Pancreas (tissue), 10 donors: ENCODE measurements at regions not wholly inside any gene's neighbourhood (a gene's known extent, or its start where the extent isn't known, plus 50 kb on each side); places are given as distances from the start of the nearest gene placed in this dataset.

Source experiments
- ATAC-seq, 4 donors: fragments of 200-7000 bp; cut with Tn5 transposase; one replicate each; pipeline versions ENCODE4 v1.8.0 to v1.9.1; 2020; ENCODE audit warnings: mild to moderate bottlenecking in 4 of 4, moderate library complexity in 4 of 4
- DNase-seq, 6 donors: peaks; one replicate each; pipeline ENCODE4 v3.0.0-alpha.2; 2020
- FAIRE-seq: peaks from 2 replicates; lab custom pipeline; 2012; peaks lifted over from hg19 to GRCh38; lab: Jason Lieb, UNC
- H3K27ac ChIP-seq, 4 donors: fragments of 200-600 bp; sonication (generic); 1 replicate in 3 of 4; 2 replicates in 1 of 4; pipeline versions ENCODE4 v1.5.0 to v1.8.0; 2020
- H3K27me3 ChIP-seq, 4 donors: fragments of 200-600 bp; one replicate each; pipeline ENCODE4 v1.8.0; 2021
- H3K36me3 ChIP-seq, 3 donors: fragments of 200-600 bp; sonication (generic) in 1 of 3; one replicate each; pipeline versions ENCODE4 v1.5.0 to v1.8.0; 2020 to 2021
- H3K4me1 ChIP-seq, 3 donors: fragments of 200-600 bp; one replicate each; pipeline ENCODE4 v1.8.0; 2021
- H3K4me3 ChIP-seq, 4 donors: fragments of 200-600 bp; sonication (generic) in 2 of 4; one replicate each; pipeline versions ENCODE4 v1.5.0 to v1.8.0; 2020 to 2021
- H3K9me3 ChIP-seq, 4 donors: fragments of 200-600 bp; one replicate each; pipeline ENCODE4 v1.8.0; 2021
- CTCF ChIP-seq, 4 donors: fragments of 200-600 bp; sonication (generic) in 3 of 4; IDR thresholded peaks; one replicate each; pipeline versions ENCODE4 v1.5.0 to v1.8.0; 2021; ENCODE audit warnings: antibody characterized with exemption in 4 of 4
- WGBS, 2 donors: extraction: QIAGEN DNeasy Blood & Tissue Kit; methylation state at CpG; one replicate each; pipeline ENCODE4 v1.1.7; 2013; 5-methylcytosine and 5-hydroxymethylcytosine counted together
- intact Hi-C, 3 donors: fragments of 100-400 bp; cut with DNase I; formaldehyde crosslinking; loops; one replicate each; pipeline versions ENCODE4 v1.11.1 to v1.14.2; 2022
- donor health status: healthy with polysubstance abuse.
- donor health status: DM: no; HTN: no; CAD: no; lungs with moderate emphysema.
- donor health status: DM: no; HTN: no; CAD: no.
- donor health status: control.
- donor health status: control.
- donor health status: Bipolar disorder and iron deficiency.
- donor health status: DM: yes; HTN: yes; CAD: no.
- donor health status: DM: no; HTN: no; CAD: no.
- donor health status: DM: no; HTN: no; CAD: no.
- donor health status: DM: yes; HTN: yes; CAD: no.

- Histone ChIP-seq H3K27me3 (no peaks in the 10 kb centered on the region), H3K4me1 (no peaks in the 10 kb centered on the region), H3K27ac (no peak overlapping the region), H3K9me3 (no peaks in the 10 kb centered on the region), H3K36me3 (no peaks in the 10 kb centered on the region), H3K4me3 (no peak overlapping the region)
- no peak for TF ChIP-seq CTCF (IDR thresholded peaks at IDR 0.05)
- WGBS, 2 donors: 57 to 71% methylated on average over 36 to 37 of the region's 37 CpGs
- intact Hi-C loops: no loop called here
- DNase-seq (no peak), ATAC-seq (no peak), FAIRE-seq (no peak)
Measured at GRCh38 chr22:48902001-48902869, 925.4 kb downstream of the BRD1 start.

GRCh38 chr22:48901324-48901723 is 926.3 kb downstream of the BRD1 start:
- H3K27ac ChIP-seq: no peak overlapping the region
- FAIRE-seq: no peak
- TF ChIP-seq CTCF (IDR thresholded peaks at IDR 0.05): no peak
- no peak for DNase-seq
- intact Hi-C loops: no loop called here
- H3K4me3 ChIP-seq: no peak overlapping the region
- WGBS, 2 donors: 37 to 63% methylated on average over 12 of the region's 12 CpGs
- H3K36me3 ChIP-seq: no peaks in the 10 kb centered on the region
- H3K4me1 ChIP-seq: no peaks in the 10 kb centered on the region
- H3K9me3 ChIP-seq: no peaks in the 10 kb centered on the region
- H3K27me3 ChIP-seq: no peaks in the 10 kb centered on the region
- ATAC-seq: no peak

- FAIRE-seq (no peak), ATAC-seq (no peak)
Measured at GRCh38 chr22:48900626-48901025, 927.0 kb downstream of the BRD1 start.

GRCh38 chr22:48900327-48900597 is 927.4 kb downstream of the BRD1 start:
- FAIRE-seq (no peak), DNase-seq (no peak), ATAC-seq (no peak)
- no peaks in the 10 kb centered on the region for H3K4me1 ChIP-seq
- H3K9me3 ChIP-seq: no peaks in the 10 kb centered on the region
- H3K27ac ChIP-seq: no peak overlapping the region
- no peaks in the 10 kb centered on the region for H3K27me3 ChIP-seq
- no peak for TF ChIP-seq CTCF (IDR thresholded peaks at IDR 0.05)
- H3K36me3 ChIP-seq: no peaks in the 10 kb centered on the region
- WGBS, 2 donors: 35 to 50% methylated on average over 2 of the region's 2 CpGs
- intact Hi-C loops: no loop called here
- H3K4me3 ChIP-seq: no peak overlapping the region

More at GRCh38 chr22:48900626-48901025, 927.0 kb downstream of the BRD1 start:
- Histone ChIP-seq H3K9me3 (no peaks in the 10 kb centered on the region), H3K4me3 (no peak overlapping the region), H3K27ac (no peak overlapping the region), H3K27me3 (no peaks in the 10 kb centered on the region), H3K4me1 (no peaks in the 10 kb centered on the region), H3K36me3 (no peaks in the 10 kb centered on the region)
- intact Hi-C loops: no loop called here
- DNase-seq: no peak
- WGBS, 2 donors: 45 to 51% methylated on average over 9 of the region's 9 CpGs
- TF ChIP-seq CTCF (IDR thresholded peaks at IDR 0.05): no peak
